Esophagus squamous epithelium (tissue), 4 donors: ENCODE measurements at regions not wholly inside any gene's neighbourhood (a gene's known extent, or its start where the extent isn't known, plus 50 kb on each side); places are given as distances from the start of the nearest gene placed in this dataset.

Source experiments
- POLR2A ChIP-seq, 4 donors: fragments of 450-650 bp; IDR thresholded peaks; one replicate each; pipeline ENCODE4 v1.6.1; 2017; ENCODE audit warnings: antibody characterized with exemption in 4 of 4, mild to moderate bottlenecking in 4 of 4, moderate library complexity in 3 of 4
- TF ChIP-seq, protein P1 (sequence below), 6 experiments: fragments of 450-650 bp in 4 of 6; fragments of 200-600 bp in 2 of 6; sonication (generic) in 2 of 6; IDR thresholded peaks; one replicate each; pipeline ENCODE4 v1.5.1; 2016 to 2019; ENCODE audit warnings: antibody characterized with exemption in 6 of 6, mild to moderate bottlenecking in 4 of 6, moderate library complexity in 4 of 6

DNA sequence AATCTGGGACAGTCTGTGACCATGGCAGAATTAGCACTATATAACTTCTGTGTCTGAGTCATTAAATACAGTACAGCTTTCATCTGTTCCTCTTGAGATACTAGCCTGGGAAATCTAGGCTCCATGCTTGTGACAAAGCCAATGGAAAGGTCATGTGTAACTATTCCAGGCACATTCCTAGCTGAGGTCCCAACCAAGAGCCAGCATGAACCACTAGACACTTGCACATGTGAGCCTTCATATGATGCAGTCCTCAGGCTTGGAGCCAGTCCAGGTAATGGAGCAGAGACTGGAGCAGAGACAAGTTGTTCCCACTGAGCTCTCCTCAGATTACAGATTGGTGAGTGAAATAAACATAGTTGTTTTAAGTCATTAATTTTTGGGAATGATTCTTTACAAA, 412.4 kb upstream of the ZNF462 start:
- TF ChIP-seq, protein P1, sequence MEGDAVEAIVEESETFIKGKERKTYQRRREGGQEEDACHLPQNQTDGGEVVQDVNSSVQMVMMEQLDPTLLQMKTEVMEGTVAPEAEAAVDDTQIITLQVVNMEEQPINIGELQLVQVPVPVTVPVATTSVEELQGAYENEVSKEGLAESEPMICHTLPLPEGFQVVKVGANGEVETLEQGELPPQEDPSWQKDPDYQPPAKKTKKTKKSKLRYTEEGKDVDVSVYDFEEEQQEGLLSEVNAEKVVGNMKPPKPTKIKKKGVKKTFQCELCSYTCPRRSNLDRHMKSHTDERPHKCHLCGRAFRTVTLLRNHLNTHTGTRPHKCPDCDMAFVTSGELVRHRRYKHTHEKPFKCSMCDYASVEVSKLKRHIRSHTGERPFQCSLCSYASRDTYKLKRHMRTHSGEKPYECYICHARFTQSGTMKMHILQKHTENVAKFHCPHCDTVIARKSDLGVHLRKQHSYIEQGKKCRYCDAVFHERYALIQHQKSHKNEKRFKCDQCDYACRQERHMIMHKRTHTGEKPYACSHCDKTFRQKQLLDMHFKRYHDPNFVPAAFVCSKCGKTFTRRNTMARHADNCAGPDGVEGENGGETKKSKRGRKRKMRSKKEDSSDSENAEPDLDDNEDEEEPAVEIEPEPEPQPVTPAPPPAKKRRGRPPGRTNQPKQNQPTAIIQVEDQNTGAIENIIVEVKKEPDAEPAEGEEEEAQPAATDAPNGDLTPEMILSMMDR (IDR thresholded peaks at IDR 0.05), result no peak
- TF ChIP-seq POLR2A (IDR thresholded peaks at IDR 0.05), result no peak
